ENCODE measurements at regions not wholly inside any gene's neighbourhood (a gene's known extent, or its start where the extent isn't known, plus 50 kb on each side); places are given as distances from the start of the nearest gene placed in this dataset.

- no peak for TF ChIP-seq EP300 (IDR thresholded peaks at IDR 0.05; ENCODE audit: borderline replicate concordance in 1 of 2, control insufficient read depth in 1 of 2, low read depth in 2 of 2, low read length in 2 of 2)
- no peak for TF ChIP-seq CTCF (IDR thresholded peaks at IDR 0.05 in 2 of 3, conservative IDR thresholded peaks at IDR 0.05 in 1 of 3; ENCODE audit: control insufficient read depth in 2 of 3, extremely low read depth in 1 of 3, insufficient read depth in 1 of 3, low read depth in 3 of 3, low read length in 3 of 3)
- no peak for TF ChIP-seq DPF2 (IDR thresholded peaks at IDR 0.05)
- TF ChIP-seq ZSCAN29 (IDR thresholded peaks at IDR 0.05), result no peak
- TF ChIP-seq, protein P1, sequence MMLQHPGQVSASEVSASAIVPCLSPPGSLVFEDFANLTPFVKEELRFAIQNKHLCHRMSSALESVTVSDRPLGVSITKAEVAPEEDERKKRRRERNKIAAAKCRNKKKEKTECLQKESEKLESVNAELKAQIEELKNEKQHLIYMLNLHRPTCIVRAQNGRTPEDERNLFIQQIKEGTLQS (IDR thresholded peaks at IDR 0.05; ENCODE audit: borderline replicate concordance, extremely low read depth, low read depth, low read length), result no peak
- TF ChIP-seq TBL1XR1 (IDR thresholded peaks at IDR 0.05; ENCODE audit: low read depth, low read length), result no peak
- no peak for TF ChIP-seq SMC3 (IDR thresholded peaks at IDR 0.05; ENCODE audit: borderline replicate concordance, low read length)
- TF ChIP-seq POLR2A (IDR thresholded peaks at IDR 0.05; ENCODE audit: low read depth, low read length), result no peak
- no peak for TF ChIP-seq RAD21 (IDR thresholded peaks at IDR 0.05; ENCODE audit: insufficient read depth, low read depth, low read length)
- no peak for TF ChIP-seq POLR2AphosphoS5 (IDR thresholded peaks at IDR 0.05; ENCODE audit: low read length)
- no peak for TF ChIP-seq TCF7 (IDR thresholded peaks at IDR 0.05; ENCODE audit: borderline replicate concordance)
- TF ChIP-seq HDAC2 (IDR thresholded peaks at IDR 0.05), result no peak
- no peak for TF ChIP-seq JUNB (IDR thresholded peaks at IDR 0.05)
- no peak for TF ChIP-seq BCL3 (IDR thresholded peaks at IDR 0.05; ENCODE audit: borderline replicate concordance, insufficient read depth, low read depth, low read length, poor library complexity, severe bottlenecking)
Observed at GRCh38 chr4:10369517-10369916, 87.7 kb downstream of the ZNF518B start.
